SK-N-MC (cell line): ENCODE measurements at regions not wholly inside any gene's neighbourhood (a gene's known extent, or its start where the extent isn't known, plus 50 kb on each side); places are given as distances from the start of the nearest gene placed in this dataset.

Experiments
- EZH2 ChIP-seq: fragments of 200-600 bp; sonication (generic); IDR thresholded peaks from one replicate; pipeline ENCODE4 v1.6.1; 2017; ENCODE audit warnings: antibody characterized with exemption
- POLR2AphosphoS5 ChIP-seq: IDR thresholded peaks from 2 replicates; pipeline ENCODE4 v1.6.1; 2012; ENCODE audit warnings: mild to moderate bottlenecking, low read depth, low read length, borderline replicate concordance

GRCh38 chr14:65906344-65906743, 493.8 kb downstream of the FUT8 start:
- TF ChIP-seq POLR2AphosphoS5: no peak
- TF ChIP-seq EZH2: no peak
